Activated CD4-positive, alpha-beta memory T cell treated with anti-CD3 and anti-CD28 coated beads, Interleukin-2, amount 10 ng/mL, durations not matched to agents 7 days and 5 days (primary cell): ENCODE measurements at regions not wholly inside any gene's neighbourhood (a gene's known extent, or its start where the extent isn't known, plus 50 kb on each side); places are given as distances from the start of the nearest gene placed in this dataset.
"Not testable (repeated sequence)": the region's sequence is repeated elsewhere in the genome, so short reads cannot be mapped to it uniquely, and the experiment has no call there.

ENCODE experiments used
- CTCF ChIA-PET: fragments of 350-600 bp; sonication (Branson Sonifier 250); formaldehyde crosslinking; loops from one replicate; lab custom pipeline; 2021; ENCODE audit warnings: antibody characterized with exemption, inconsistent platforms; lab: Charles Lee
- POLR2A ChIA-PET: fragments of 350-600 bp; sonication (Branson Sonifier 250); formaldehyde crosslinking; loops from one replicate; lab custom pipeline; 2021; ENCODE audit warnings: antibody characterized with exemption; lab: Charles Lee
- DNase-seq: peaks from one replicate; pipeline ENCODE4 v3.0.0-alpha.2; 2020
- H3K27ac Mint-ChIP-seq: one replicate; pipeline ENCODE4 v1.8.0; 2021; ENCODE audit warnings: mild to moderate bottlenecking, mixed read lengths
- H3K27me3 Mint-ChIP-seq: one replicate; pipeline ENCODE4 v1.8.0; 2021; ENCODE audit warnings: mixed read lengths
- H3K36me3 Mint-ChIP-seq: one replicate; pipeline ENCODE4 v1.8.0; 2021; ENCODE audit warnings: low read depth, mixed read lengths
- H3K4me1 Mint-ChIP-seq: one replicate; pipeline ENCODE4 v1.8.0; 2021; ENCODE audit warnings: mixed read lengths
- H3K4me3 Mint-ChIP-seq: one replicate; pipeline ENCODE4 v1.8.0; 2021; ENCODE audit warnings: mild to moderate bottlenecking, mixed read lengths
- H3K9me3 Mint-ChIP-seq: one replicate; pipeline ENCODE4 v1.8.0; 2021; ENCODE audit warnings: mixed read lengths

- Mint-ChIP-seq H3K4me3 (no peak overlapping the region), H3K27me3 (no peaks in the 10 kb centered on the region), H3K36me3 (no peaks in the 10 kb centered on the region), H3K9me3 (peaks cover 3% of the 10 kb centered on the region), H3K4me1 (no peaks in the 10 kb centered on the region), H3K27ac (no peak overlapping the region)
- no peak for DNase-seq
- ChIA-PET CTCF (no interaction called here), POLR2A (no interaction called here)
Measured at GRCh38 chr11:71144010-71144409, 108.4 kb downstream of the SHANK2 start.

- POLR2A ChIA-PET: no interaction called here
- H3K36me3 Mint-ChIP-seq: no peaks in the 10 kb centered on the region
- no peak overlapping the region for H3K27ac Mint-ChIP-seq
Measured at GRCh38 chr11:71140206-71140919, 112.0 kb downstream of the SHANK2 start.

GRCh38 chr11:71139516-71140205 lies 112.7 kb downstream of the SHANK2 start:
- Mint-ChIP-seq H3K4me3 (no peak overlapping the region), H3K27me3 (no peaks in the 10 kb centered on the region), H3K36me3 (no peaks in the 10 kb centered on the region), H3K27ac (no peak overlapping the region), H3K9me3 (no peaks in the 10 kb centered on the region), H3K4me1 (no peaks in the 10 kb centered on the region)
- CTCF ChIA-PET: no interaction called here
- DNase-seq: no peak
- POLR2A ChIA-PET: no interaction called here

More at GRCh38 chr11:71140206-71140919, 112.0 kb downstream of the SHANK2 start:
- no peak overlapping the region for H3K4me3 Mint-ChIP-seq
- no peaks in the 10 kb centered on the region for H3K4me1 Mint-ChIP-seq
- H3K27me3 Mint-ChIP-seq: no peaks in the 10 kb centered on the region
- H3K9me3 Mint-ChIP-seq: no peaks in the 10 kb centered on the region
- no peak for DNase-seq
- CTCF ChIA-PET: no interaction called here

GRCh38 chr11:71138737-71139425 lies 113.5 kb downstream of the SHANK2 start:
- ChIA-PET CTCF (no interaction called here), POLR2A (no interaction called here)
- H3K9me3 Mint-ChIP-seq: no peaks in the 10 kb centered on the region
- no peaks in the 10 kb centered on the region for H3K36me3 Mint-ChIP-seq
- no peaks in the 10 kb centered on the region for H3K4me1 Mint-ChIP-seq
- no peak overlapping the region for H3K27ac Mint-ChIP-seq
- no peak overlapping the region for H3K4me3 Mint-ChIP-seq
- no peaks in the 10 kb centered on the region for H3K27me3 Mint-ChIP-seq
- no peak for DNase-seq

GRCh38 chr11:71137376-71137775 lies 115.0 kb downstream of the SHANK2 start:
- Mint-ChIP-seq H3K36me3 (no peaks in the 10 kb centered on the region), H3K4me1 (no peaks in the 10 kb centered on the region), H3K27me3 (no peaks in the 10 kb centered on the region), H3K9me3 (peaks cover under 1% of the 10 kb centered on the region), H3K4me3 (no peak overlapping the region), H3K27ac (no peak overlapping the region)
- DNase-seq: no peak
- ChIA-PET CTCF (no interaction called here), POLR2A (no interaction called here)

GRCh38 chr11:71136095-71136845 lies 116.1 kb downstream of the SHANK2 start:
- H3K4me3 Mint-ChIP-seq: no peak overlapping the region
- no peak overlapping the region for H3K27ac Mint-ChIP-seq
- no peaks in the 10 kb centered on the region for H3K36me3 Mint-ChIP-seq
- H3K27me3 Mint-ChIP-seq: no peaks in the 10 kb centered on the region
- no peak for DNase-seq
- CTCF ChIA-PET: no interaction called here
- peaks cover 3% of the 10 kb centered on the region for H3K9me3 Mint-ChIP-seq
- POLR2A ChIA-PET: no interaction called here
- H3K4me1 Mint-ChIP-seq: no peaks in the 10 kb centered on the region

GRCh38 chr11:71135112-71135511 lies 117.3 kb downstream of the SHANK2 start:
- Mint-ChIP-seq H3K4me1 (no peaks in the 10 kb centered on the region), H3K4me3 (no peak overlapping the region), H3K36me3 (no peaks in the 10 kb centered on the region), H3K27ac (no peak overlapping the region), H3K27me3 (no peaks in the 10 kb centered on the region), H3K9me3 (peaks cover 3% of the 10 kb centered on the region)
- ChIA-PET CTCF (no interaction called here), POLR2A (no interaction called here)
- DNase-seq: no peak

GRCh38 chr11:71133946-71134345 lies 118.4 kb downstream of the SHANK2 start:
- ChIA-PET POLR2A (no interaction called here), CTCF (no interaction called here)
- H3K36me3 Mint-ChIP-seq: no peaks in the 10 kb centered on the region

GRCh38 chr11:71131861-71132260 lies 120.5 kb downstream of the SHANK2 start:
- Mint-ChIP-seq H3K27me3 (no peaks in the 10 kb centered on the region), H3K36me3 (no peaks in the 10 kb centered on the region)
- POLR2A ChIA-PET: no interaction called here

More at GRCh38 chr11:71133946-71134345, 118.4 kb downstream of the SHANK2 start:
- no peak overlapping the region for H3K4me3 Mint-ChIP-seq
- H3K27me3 Mint-ChIP-seq: no peaks in the 10 kb centered on the region
- H3K4me1 Mint-ChIP-seq: no peaks in the 10 kb centered on the region
- no peak overlapping the region for H3K27ac Mint-ChIP-seq
- no peak for DNase-seq
- H3K9me3 Mint-ChIP-seq: peaks cover 3% of the 10 kb centered on the region

GRCh38 chr11:71130106-71130505 lies 122.3 kb downstream of the SHANK2 start:
- no peak overlapping the region for H3K27ac Mint-ChIP-seq
- no peaks in the 10 kb centered on the region for H3K36me3 Mint-ChIP-seq
- H3K9me3 Mint-ChIP-seq: peaks cover 3% of the 10 kb centered on the region

More at GRCh38 chr11:71131861-71132260, 120.5 kb downstream of the SHANK2 start:
- no peak overlapping the region for H3K4me3 Mint-ChIP-seq
- peaks cover 3% of the 10 kb centered on the region for H3K9me3 Mint-ChIP-seq
- no peaks in the 10 kb centered on the region for H3K4me1 Mint-ChIP-seq
- H3K27ac Mint-ChIP-seq: no peak overlapping the region
- DNase-seq: no peak
- CTCF ChIA-PET: no interaction called here

GRCh38 chr11:71129624-71130023 lies 122.8 kb downstream of the SHANK2 start:
- POLR2A ChIA-PET: no interaction called here
- H3K4me3 Mint-ChIP-seq: no peak overlapping the region
- H3K36me3 Mint-ChIP-seq: no peaks in the 10 kb centered on the region
- H3K27me3 Mint-ChIP-seq: no peaks in the 10 kb centered on the region
- H3K27ac Mint-ChIP-seq: no peak overlapping the region
- CTCF ChIA-PET: no interaction called here
- no peak for DNase-seq
- no peaks in the 10 kb centered on the region for H3K4me1 Mint-ChIP-seq
- peaks cover 3% of the 10 kb centered on the region for H3K9me3 Mint-ChIP-seq

More at GRCh38 chr11:71130106-71130505, 122.3 kb downstream of the SHANK2 start:
- Mint-ChIP-seq H3K4me3 (no peak overlapping the region), H3K27me3 (no peaks in the 10 kb centered on the region), H3K4me1 (no peaks in the 10 kb centered on the region)
- no peak for DNase-seq
- ChIA-PET POLR2A (no interaction called here), CTCF (no interaction called here)

- H3K36me3 Mint-ChIP-seq: no peaks in the 10 kb centered on the region
- H3K4me1 Mint-ChIP-seq: no peaks in the 10 kb centered on the region
- DNase-seq: no peak
- H3K9me3 Mint-ChIP-seq: peaks cover 10% of the 10 kb centered on the region
- ChIA-PET CTCF (no interaction called here), POLR2A (no interaction called here)
- H3K27ac Mint-ChIP-seq: no peak overlapping the region
- H3K27me3 Mint-ChIP-seq: no peaks in the 10 kb centered on the region
- no peak overlapping the region for H3K4me3 Mint-ChIP-seq
Measured at GRCh38 chr11:71127806-71128205, 124.6 kb downstream of the SHANK2 start.

- CTCF ChIA-PET, POLR2A ChIA-PET, H3K9me3 Mint-ChIP-seq, H3K27me3 Mint-ChIP-seq, H3K4me3 Mint-ChIP-seq, DNase-seq, H3K36me3 Mint-ChIP-seq, H3K27ac Mint-ChIP-seq, H3K4me1 Mint-ChIP-seq: not testable (repeated sequence)
Measured at GRCh38 chr11:71126401-71126800, 126.0 kb downstream of the SHANK2 start.
